ENCODE measurements at regions not wholly inside any gene's neighbourhood (a gene's known extent, or its start where the extent isn't known, plus 50 kb on each side); places are given as distances from the start of the nearest gene placed in this dataset.

DNA sequence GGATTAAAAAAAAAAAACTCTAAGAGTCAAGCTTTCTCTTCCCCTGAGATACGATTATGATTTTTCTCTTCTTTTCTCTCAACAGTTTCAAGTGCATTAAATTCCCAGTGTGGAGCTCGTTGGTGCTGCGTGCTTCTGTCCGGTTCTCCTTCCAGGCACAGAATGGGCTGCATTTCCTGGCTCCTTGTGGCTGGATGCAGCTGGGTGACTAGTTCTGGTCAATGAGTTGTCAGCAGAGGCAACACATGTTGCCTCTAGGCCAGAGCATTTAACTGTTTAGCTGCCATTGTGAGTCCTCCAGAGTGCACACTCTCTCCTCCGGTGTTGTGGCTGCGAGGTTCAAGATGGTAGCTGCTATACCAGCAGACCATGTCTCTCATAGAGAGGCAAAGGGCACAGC, 312.9 kb downstream of the RRAGC start:
- Histone ChIP-seq H3K27ac (ENCODE audit: insufficient read depth, low read depth, low read length) (no peak overlapping the region), H4K20me1 (replicated peaks; ENCODE audit: control insufficient read depth, extremely low read depth, insufficient read depth, low read length) (no peaks in the 10 kb centered on the region), H3K4me3 (replicated peaks in 1 of 3; ENCODE audit: insufficient read depth in 1 of 3, low read depth in 1 of 3, low read length in 3 of 3) (no peak overlapping the region), H2AFZ (ENCODE audit: low read depth, low read length) (no peak overlapping the region), H3K9me3 (replicated peaks; ENCODE audit: control insufficient read depth, insufficient read depth, low read length) (no peaks in the 10 kb centered on the region), H3K79me2 (ENCODE audit: control insufficient read depth, insufficient read depth, low read length) (no peaks in the 10 kb centered on the region), H3K9ac (replicated peaks; ENCODE audit: extremely low read depth, insufficient read depth, low read length) (no peak overlapping the region), H3K36me3 (ENCODE audit: control insufficient read depth in 2 of 2, extremely low read depth in 1 of 2, insufficient read depth in 2 of 2, low read length in 2 of 2) (no peaks in the 10 kb centered on the region), H3K27me3 (ENCODE audit: control insufficient read depth in 2 of 2, insufficient read depth in 2 of 2, low read length in 2 of 2) (no peaks in the 10 kb centered on the region), H3K4me1 (ENCODE audit: control insufficient read depth, extremely low read depth, insufficient read depth, low read length) (no peaks in the 10 kb centered on the region), H3K9me1 (replicated peaks; ENCODE audit: control insufficient read depth, extremely low read depth, insufficient read depth, low read length) (no peaks in the 10 kb centered on the region), H3K4me2 (ENCODE audit: insufficient read depth, low read length) (no peak overlapping the region)
- dilution Hi-C loops (cut with MboI; ENCODE audit: extremely low pct_ligation_motif_present, low sequenced_read_pairs), result no loop called here
- CTCF ChIA-PET, result interaction anchor here (1.0 kb wide), 1 partner anchor 288 kb away, joined by 4 read pairs; no protein-coding TSS in a partner anchor
- POLR2A ChIA-PET, result no interaction called here
- intact Hi-C loops (cut with micrococcal nuclease), result no loop called here
- no TSS peak for BruUV-seq (replicated peaks)
- FAIRE-seq, result no peak
- no peak for TF ChIP-seq EZH2 (IDR thresholded peaks at IDR 0.05; ENCODE audit: borderline replicate concordance, low read depth, low read length, severe bottlenecking)
- no peak for DNase-seq (ENCODE audit: low read depth, low spot score)

DNA sequence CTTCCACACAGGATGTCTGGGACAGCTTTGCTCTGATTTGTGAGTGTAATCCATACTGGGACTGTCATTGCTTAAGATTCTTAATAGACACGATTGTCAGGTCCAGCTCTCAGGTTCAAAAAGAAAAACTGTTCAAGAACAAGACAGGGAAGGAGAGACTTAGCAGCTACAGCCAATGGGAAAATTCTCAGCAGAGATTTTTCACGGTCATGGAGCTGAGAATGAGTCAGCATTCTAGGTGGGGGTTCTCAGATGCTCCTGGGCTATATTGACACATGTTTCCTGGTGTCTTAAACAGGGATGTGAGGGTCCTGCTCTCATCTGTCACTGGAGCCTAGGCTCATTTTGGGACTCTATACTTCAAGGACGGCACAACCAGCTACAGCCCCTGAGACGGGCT, 318.3 kb downstream of the RRAGC start:
- Histone ChIP-seq H3K9me3 (replicated peaks; ENCODE audit: control insufficient read depth, insufficient read depth, low read length) (no peaks in the 10 kb centered on the region), H2AFZ (ENCODE audit: low read depth, low read length) (no peak overlapping the region), H3K36me3 (ENCODE audit: control insufficient read depth in 2 of 2, extremely low read depth in 1 of 2, insufficient read depth in 2 of 2, low read length in 2 of 2) (no peaks in the 10 kb centered on the region), H3K9ac (replicated peaks; ENCODE audit: extremely low read depth, insufficient read depth, low read length) (no peak overlapping the region), H3K27me3 (ENCODE audit: control insufficient read depth in 2 of 2, insufficient read depth in 2 of 2, low read length in 2 of 2) (no peaks in the 10 kb centered on the region), H3K4me1 (ENCODE audit: control insufficient read depth, extremely low read depth, insufficient read depth, low read length) (no peaks in the 10 kb centered on the region), H4K20me1 (replicated peaks; ENCODE audit: control insufficient read depth, extremely low read depth, insufficient read depth, low read length) (no peaks in the 10 kb centered on the region), H3K4me2 (ENCODE audit: insufficient read depth, low read length) (no peak overlapping the region), H3K27ac (ENCODE audit: insufficient read depth, low read depth, low read length) (no peak overlapping the region), H3K9me1 (replicated peaks; ENCODE audit: control insufficient read depth, extremely low read depth, insufficient read depth, low read length) (no peaks in the 10 kb centered on the region), H3K79me2 (ENCODE audit: control insufficient read depth, insufficient read depth, low read length) (no peaks in the 10 kb centered on the region), H3K4me3 (replicated peaks in 1 of 3; ENCODE audit: insufficient read depth in 1 of 3, low read depth in 1 of 3, low read length in 3 of 3) (no peak overlapping the region)
- FAIRE-seq, result no peak
- ChIA-PET CTCF (interaction anchor here (0.8 kb wide), 1 partner anchor 72 kb away, joined by 3 read pairs; no protein-coding TSS in a partner anchor), POLR2A (no interaction called here)
- dilution Hi-C loops (cut with MboI; ENCODE audit: extremely low pct_ligation_motif_present, low sequenced_read_pairs) (no loop called here), intact Hi-C loops (cut with micrococcal nuclease) (no loop called here)
- no peak for DNase-seq (ENCODE audit: low read depth, low spot score)
- no TSS peak for BruUV-seq (replicated peaks)
- no peak for TF ChIP-seq FOS (IDR thresholded peaks at IDR 0.05; ENCODE audit: borderline replicate concordance, insufficient read depth, low read length)
- no peak for TF ChIP-seq CTCF (IDR thresholded peaks at IDR 0.05; ENCODE audit: extremely low read depth in 1 of 2, insufficient read depth in 1 of 2, low read depth in 1 of 2, low read length in 2 of 2)
- TF ChIP-seq JUN (IDR thresholded peaks at IDR 0.05; ENCODE audit: borderline replicate concordance, insufficient read depth, insufficient read length, low read depth), result no peak
- no peak for TF ChIP-seq GATA2 (IDR thresholded peaks at IDR 0.05; ENCODE audit: insufficient read depth, insufficient read length, low read depth, low read length)
- TF ChIP-seq MYC (IDR thresholded peaks at IDR 0.05; ENCODE audit: low read depth, low read length), result no peak
- TF ChIP-seq, protein P1, sequence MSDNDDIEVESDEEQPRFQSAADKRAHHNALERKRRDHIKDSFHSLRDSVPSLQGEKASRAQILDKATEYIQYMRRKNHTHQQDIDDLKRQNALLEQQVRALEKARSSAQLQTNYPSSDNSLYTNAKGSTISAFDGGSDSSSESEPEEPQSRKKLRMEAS (IDR thresholded peaks at IDR 0.05; ENCODE audit: insufficient read depth, insufficient read length), result no peak
- TF ChIP-seq EZH2 (IDR thresholded peaks at IDR 0.05; ENCODE audit: borderline replicate concordance, low read depth, low read length, severe bottlenecking), result no peak
- TF ChIP-seq POLR2A (IDR thresholded peaks at IDR 0.05; ENCODE audit: low read depth, low read length), result no peak
- TF ChIP-seq POLR2AphosphoS5 (IDR thresholded peaks at IDR 0.05; ENCODE audit: insufficient read depth, low read depth, low read length), result no peak
